Left renal cortex interstitium (tissue), 4 donors: ENCODE measurements at regions not wholly inside any gene's neighbourhood (a gene's known extent, or its start where the extent isn't known, plus 50 kb on each side); places are given as distances from the start of the nearest gene placed in this dataset.
"Not testable (repeated sequence)": the region's sequence is repeated elsewhere in the genome, so short reads cannot be mapped to it uniquely, and the experiment has no call there.

ENCODE experiments used
- DNase-seq, 4 donors: peaks; one replicate each; pipeline ENCODE4 v3.0.0-alpha.2; 2013; ENCODE audit warnings: low read depth in 4 of 4, low spot score in 2 of 4, missing footprints in 1 of 4

DNA sequence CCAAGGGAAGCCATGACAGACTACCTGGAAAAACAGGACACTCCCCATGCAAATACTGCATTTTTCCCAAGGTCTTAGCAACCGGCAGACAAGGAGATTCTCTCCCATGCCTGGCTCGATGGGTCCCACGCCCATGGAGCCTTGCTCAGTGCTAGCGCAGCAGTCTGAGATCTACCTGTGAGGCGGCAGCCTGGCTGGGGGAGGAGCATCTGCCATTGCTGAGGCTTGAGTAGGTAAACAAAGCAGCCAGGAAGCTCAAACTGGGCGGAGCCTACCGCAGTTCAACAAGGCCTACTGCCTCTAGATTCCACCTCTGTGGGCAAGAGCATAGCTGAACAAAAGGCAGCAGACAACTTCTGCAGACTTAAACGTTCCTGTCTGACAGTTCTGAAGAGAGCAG is 1417.2 kb downstream of the FSTL5 start:
- not testable (repeated sequence) for DNase-seq

DNA sequence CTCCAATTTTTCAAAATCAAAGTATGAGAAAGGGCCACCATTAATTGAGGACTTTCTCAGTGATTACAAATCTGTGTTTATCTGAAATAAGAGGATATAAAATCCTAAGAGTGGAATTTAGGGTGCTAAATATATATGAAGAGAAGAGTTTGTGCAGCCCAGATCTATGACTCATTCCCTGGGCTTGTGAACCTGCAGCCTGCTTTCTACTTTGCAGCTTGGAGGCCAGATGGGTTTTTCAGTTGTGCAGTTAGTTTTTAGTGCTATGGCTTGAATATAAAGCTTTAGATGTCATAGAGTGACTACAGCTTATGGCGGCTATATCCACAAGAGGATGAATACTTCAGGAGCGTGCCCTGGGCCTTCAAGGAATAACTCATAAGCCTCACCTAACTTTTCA is 1391.1 kb downstream of the FSTL5 start:
- no peak for DNase-seq

DNA sequence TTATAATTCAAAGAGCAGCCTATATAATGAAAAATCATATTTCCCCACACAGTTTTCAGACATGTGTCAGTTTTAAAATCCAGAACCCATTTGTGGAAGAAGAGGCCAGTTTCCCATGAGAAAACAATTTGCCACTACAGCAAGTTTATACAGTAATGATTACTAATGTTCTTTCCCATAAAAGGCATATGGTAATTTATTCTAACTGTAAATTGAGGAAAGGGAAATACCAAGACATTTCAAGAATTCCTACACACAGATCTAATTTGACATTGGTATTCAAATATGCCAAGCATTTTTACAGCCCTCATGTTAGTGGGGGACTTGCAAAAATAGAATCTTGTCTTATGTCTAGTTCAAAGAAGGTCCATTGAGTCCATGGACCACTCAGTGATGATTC is 1368.6 kb downstream of the FSTL5 start:
- DNase-seq, result no peak

DNA sequence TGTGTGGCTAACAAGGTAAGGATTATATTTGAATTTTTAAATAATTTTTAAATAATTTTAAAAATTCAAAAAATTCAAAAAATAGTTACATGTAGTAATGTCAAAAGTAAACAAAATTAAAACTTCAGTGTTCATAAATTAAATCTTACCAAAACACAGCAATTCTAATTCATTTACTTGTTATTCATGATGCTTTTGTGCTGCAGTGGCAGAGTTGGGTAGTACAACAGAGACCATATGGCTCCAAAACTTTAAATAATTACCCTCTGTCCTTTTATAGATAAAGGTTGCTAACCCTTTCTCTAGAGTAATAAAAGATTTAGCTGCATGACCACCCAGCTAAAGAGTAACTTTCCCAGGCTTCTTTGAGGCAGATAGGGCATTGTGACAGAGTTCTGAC is 1355.6 kb downstream of the FSTL5 start:
- DNase-seq, result no peak

DNA sequence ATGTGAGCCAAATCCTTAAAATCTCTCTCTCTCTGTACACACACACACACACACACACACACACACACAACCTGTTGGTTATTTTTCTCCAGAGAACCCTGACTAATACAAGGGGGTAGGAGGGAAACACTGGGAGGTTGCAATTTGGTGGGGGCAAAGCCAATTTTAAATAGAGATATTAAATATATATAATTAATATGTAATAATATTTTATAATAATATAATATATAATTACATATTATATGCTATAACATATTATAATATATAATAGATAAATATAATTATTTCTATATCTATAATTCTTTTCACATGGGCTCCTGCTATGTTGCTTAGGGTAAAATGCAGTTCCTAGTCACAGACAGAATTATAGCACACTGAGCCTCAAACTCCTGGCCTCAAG is 1354.2 kb downstream of the FSTL5 start:
- no peak for DNase-seq

DNA sequence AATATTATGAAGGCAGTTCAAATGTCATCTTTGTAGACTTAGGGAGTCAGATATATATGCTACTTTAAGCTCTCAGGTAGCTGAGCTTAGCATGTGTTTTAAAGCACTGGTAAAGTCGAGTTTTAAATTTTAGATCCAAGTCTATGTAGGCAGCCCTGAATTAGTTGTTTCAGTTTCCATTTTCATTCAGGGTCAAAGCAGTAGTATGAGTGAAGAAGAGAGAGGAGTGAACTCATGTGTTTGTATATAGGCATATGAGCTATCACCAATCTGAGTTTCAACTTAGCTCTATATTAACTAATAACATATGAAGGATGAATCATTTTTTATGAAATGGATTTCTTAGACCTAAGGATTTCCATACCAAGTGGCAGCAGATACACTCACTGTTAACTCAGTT is 1353.4 kb downstream of the FSTL5 start:
- DNase-seq, result no peak

DNA sequence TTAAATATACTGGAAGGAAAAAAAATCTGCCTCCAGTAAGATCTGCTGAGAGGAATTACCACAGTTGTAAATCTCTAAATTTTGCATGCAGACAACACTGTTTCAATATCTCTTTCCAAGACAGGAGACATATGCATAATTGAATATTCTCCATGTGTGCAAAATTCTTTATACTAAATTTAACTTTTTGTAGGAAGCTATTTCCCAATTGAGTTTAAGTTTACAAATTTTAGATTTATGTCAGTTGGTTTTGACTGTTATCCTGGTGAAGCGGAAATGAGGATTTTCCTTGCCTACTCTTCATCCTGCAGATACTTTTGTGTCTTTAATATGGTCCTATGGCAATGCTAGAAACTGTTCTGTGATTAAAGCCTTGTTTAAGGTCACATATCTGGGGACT is 1352.9 kb downstream of the FSTL5 start:
- no peak for DNase-seq

DNA sequence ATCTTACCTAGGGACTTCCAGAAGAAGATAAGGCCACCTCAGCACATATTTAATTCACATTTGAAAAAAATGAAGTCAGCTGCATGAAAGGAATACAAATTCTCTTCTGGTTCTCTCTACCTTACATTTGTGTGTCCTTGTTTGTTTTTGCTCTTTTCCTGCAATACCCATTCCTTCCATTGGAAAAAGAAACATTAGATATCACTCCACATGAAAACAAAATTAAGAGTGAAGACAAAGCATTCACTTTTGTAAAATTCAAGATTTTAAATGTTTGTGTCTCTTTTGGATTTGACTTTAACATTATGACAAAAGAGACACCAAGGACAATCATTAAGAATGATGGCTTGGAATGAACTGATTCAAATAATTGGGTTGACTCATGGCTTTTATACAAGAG is 1351.8 kb downstream of the FSTL5 start:
- no peak for DNase-seq

DNA sequence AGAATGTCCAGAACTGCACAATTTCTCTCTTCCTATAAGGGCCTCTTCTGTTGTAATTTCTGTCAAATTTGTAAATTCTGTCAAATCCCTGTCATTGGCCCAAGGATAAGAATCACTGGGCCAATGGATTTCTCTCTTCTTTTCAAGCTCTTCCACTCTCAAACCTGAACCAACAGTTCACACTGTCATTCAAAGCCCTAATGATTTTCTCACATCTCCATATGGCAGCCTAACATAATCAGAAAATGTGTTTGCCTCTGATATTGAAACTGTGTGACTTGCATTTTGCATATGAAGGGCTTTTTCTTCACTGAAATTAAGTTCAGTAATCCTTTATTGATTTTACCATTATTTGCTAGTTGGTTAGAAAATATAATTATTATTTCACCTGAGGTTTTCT is 1349.1 kb downstream of the FSTL5 start:
- DNase-seq, result no peak

DNA sequence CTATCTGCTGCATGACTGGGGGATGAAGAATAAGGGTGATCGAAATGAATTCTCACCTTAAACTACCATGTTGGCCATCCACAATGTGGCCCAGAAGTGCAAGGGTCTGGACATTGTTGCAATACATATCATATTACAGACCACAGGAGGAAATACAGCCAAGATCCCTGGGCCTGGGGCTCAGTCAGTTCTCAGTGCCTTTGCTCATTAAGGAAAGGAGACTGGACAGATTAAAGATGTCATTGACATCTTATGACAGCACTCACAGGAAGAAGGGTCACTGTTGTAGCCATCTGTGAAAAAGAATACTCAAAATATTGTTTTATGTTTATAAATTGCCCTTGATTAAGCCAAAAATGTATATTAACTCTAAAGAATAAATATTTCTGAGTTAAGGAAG is 1345.2 kb downstream of the FSTL5 start:
- DNase-seq, result no peak

DNA sequence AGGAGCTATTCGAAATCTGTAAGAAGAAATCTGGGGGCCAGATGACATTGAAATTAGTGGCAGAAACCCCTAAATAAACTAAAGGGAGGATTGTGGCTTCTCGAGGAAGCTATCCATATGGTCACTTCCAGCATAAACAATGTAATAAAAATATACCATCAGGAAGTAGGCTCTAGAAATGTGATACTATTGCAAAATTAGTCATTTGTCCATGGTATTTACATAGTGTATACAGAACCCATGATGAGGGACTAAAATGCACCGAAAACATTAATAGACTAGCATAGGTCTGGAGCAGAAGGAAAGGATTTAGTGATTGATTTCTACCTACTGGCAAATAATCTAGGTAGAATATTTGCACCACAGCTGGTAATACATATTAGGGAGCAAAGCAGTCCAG is 1344.0 kb downstream of the FSTL5 start:
- no peak for DNase-seq

DNA sequence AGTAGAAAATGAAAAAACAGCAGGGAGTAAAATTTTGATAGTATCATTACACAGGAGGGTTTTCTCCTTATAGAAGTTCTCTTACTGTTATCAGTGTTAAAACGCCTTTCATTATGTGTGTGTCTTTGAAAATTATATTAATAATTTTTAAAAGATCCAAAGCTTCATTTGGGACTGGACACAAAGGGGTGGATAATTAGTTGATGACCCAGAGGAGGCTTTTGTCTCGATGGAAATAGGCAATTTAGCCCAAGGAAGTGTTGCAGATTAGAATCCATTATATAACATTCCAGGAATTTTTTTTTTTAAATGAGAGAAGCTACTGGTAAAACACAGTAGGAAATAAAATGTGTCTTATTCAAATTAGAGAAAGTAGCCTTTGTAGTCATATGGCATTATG is 1339.3 kb downstream of the FSTL5 start:
- DNase-seq, result no peak

DNA sequence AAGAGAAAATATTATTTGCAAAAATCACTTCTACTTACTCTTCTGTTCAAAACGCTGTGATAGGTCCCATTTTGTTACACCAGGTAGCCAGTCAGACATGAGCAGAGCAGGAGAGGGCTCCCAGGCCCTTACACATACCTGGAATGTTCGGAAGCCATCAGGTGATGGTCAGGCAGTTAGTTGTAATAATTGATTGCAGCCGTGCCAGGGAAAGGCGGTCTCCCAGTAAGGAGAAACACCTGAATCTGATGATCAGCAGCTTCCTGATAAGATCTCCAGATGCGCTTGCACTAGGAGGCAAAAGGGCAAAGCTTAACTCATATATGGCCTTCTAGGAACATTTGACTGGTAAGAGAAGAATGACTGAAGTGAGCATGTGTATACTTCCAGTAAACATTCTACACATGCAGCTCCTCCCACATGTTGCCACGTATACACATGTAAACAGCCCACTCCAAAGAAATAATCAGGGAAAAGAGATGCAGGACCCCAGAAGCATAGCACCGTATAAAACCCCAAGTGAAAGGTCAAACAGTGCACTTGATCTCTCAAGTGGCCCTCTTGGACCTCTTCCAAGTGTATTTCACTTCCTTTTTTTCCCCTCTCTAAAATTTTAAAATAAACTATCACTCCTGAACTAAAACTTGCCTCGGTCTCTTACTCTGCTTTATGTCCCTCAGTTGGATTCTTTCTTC is 1338.0 kb downstream of the FSTL5 start:
- no peak for DNase-seq

DNA sequence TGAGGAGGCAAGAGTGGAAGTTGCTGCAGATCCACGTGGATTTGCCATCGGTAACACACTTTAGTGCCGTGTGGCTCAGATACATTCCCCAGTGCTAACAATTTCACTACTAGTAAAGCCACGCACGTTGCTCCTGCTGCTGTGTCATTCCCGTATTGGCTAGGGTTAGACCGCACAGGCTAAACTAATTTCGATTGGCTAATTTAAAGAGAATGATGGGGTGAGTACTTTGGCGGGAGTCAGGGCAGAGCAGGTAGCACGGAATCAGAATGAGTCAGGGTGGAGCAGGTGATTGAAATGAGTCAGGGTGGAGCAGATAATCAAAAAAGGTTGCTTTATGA is 1337.5 kb downstream of the FSTL5 start:
- no peak for DNase-seq

DNA sequence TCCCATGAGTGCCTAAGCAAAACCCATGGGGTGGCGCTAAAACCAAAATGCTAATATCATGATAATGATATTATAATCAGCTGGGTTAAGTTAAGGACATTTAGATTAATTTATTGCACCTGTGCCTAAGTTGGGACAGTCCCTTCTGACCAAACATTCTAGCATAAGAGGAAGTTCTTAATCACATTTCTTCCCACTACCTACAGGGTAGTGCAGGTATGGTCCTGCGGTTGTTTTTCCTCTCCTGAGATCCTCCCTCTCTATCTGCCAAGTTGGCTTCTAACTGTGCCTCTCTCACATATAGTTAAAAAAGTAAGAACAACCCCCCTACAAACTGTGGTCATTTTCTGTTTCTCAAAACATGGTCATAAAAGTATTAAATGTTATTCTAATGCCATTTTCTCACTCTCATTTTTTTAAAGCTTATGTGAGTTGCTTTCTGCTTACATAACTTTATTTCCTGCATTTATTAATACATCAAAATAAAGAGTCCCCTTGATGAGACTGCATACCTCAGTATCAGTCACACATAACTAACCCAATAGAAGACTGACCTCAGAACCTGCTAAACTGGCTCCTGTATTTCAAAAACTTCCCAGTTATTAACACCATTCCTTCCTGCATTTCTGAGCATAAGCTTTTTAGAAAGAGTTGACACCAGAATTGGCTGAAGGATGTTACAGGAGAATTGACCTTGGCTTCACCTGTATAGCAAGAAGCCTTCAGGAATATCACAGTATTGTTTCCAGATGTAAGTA is 1332.5 kb downstream of the FSTL5 start:
- DNase-seq, result no peak

DNA sequence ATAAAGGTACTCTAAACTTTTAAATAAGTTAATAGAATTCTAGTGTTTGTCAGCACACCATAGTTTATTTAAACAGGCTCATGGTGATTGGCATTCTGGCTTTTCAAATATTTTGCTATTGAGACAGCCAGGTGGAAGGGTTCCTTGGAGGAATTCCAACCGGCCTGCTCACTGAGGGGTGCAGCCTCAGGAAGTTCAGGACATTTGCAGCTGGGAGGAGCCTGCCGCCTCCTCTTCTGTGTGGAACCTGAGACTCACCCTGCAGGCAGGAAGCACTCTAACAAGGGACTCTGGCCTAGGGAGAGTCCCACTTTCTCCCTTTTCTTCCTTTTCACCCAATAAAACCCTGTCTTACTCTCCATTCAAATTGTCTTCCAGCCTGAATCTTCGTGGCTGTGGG is 1328.0 kb downstream of the FSTL5 start:
- no peak for DNase-seq

DNA sequence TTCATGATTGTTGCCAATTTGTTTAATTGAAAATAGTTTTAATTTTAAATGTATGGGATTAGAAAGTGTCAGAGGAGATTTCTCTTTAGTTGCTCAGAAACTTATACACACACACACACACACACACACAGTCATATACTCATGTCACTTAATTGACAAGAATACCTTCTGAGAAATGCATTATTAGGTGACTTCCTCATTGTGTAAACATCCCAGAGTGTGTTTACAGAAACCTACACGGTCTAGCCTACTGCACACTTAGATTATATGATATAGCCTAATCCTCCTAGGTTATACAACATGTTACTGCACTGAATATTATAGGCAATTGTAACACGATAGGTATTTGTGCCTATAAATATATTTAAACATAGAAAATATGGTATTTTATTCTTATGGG is 1327.4 kb downstream of the FSTL5 start:
- no peak for DNase-seq

DNA sequence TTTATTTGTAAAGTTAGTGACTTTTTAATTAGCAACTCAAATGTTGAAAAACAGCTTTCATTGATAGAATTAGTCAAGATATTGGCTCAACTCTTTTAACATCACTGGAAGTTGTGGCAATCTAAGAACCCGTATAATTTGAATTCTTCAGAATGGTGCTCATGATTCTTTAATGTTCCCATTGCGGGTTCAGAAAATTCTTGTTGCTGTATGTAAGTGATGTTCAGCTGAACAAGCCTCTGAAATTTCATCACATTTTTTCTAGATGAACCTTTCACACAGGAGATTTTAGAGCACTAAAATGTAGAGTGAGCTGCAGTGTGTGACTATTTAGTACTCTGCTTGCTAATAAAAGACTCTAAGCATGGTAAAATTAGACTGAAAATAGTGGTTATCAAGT is 1317.7 kb downstream of the FSTL5 start:
- no peak for DNase-seq

DNA sequence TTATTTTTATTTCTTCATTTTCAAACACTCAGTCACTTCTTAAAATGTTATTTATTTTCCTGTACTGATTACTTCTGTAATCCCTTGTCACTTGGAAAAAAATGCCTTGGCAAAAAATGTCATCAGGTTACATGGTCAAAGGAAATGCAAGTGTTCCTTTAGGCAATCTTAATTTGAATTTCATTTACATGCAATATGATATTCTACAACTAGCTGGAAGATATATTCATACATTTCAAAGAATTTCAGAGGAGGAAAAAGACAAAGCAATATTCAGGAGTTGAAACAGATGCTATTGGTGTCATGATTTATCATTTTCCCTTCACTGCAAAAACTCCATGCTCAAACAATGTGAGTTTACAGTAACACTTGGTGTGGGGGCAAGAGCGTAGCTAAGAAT is 1316.6 kb downstream of the FSTL5 start:
- DNase-seq, result no peak

DNA sequence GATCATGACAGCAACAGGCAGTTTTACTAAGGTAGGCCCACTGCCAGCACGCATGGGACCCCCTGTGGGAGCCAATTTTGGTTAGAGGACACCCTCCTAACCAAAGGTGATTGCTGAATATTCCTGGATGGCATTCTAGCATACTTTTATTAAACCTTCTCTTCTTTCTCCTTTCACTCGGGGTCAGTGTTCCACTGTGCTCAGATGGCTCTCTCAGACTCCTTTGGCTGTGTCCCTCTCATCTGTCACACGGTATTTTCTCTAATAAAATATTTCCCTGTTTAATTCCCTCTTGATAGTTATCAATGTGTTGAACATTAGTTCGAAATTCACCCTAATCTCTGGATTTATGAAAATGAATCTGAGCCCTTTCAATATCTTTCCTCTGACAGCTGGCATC is 1315.3 kb downstream of the FSTL5 start:
- no peak for DNase-seq

DNA sequence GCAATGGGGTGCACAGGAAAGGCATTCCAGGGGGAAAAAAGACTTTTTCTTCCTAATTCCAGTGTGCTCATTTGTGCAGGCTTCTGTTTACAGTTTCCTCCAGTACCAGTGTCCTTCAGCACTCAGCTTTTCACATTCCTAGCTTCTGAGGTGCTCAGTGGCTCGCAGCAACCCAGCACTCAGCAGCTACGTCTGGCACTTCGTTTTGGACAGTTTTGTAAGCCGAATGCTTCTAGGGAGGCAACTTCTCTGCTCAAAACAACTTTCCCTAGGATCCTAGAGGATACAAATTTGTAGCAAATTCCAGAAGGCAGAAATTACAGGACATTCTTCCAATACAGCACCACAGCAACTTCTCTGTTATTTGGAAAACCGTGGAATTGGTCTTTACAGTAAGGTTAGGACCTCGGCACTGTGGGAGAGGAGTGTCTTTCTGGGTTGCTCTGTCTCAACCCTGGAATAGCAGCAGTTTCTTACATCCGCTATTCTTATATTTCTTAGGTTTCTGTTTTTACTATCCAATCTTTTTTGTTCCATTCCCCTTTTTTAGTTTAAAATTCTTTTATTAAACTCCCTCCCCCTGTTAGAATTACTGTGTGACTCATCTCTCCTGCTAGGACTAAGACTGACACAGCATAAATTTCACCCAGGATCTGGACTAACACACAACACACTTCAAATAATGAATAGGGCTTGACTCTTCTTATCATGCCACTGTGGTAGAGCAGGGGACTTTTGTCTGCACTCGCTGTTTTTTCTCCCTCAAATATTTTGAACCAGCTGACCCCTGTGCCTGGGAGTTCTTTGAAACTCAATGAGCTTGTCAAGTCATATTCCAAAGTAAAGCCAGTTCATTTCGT is 1314.7 kb downstream of the FSTL5 start:
- DNase-seq, result no peak

DNA sequence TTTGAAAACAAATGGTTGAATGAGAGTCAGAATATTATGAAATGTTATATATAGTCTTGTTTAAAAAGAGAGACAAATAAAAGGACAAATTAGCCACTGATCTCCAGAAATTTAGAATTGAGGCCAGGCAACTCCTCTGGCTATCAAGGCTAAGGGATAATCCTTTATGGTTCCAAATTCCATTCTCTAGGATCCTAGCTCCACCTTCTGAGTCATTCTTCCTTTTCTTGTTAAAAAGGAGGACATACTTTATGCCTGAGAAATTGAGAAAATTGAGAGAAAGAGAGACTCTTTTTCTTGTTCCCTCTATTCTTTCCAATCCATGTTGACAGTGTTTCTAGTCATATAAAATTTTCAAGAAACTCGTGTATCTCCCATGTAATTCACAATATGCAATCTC is 1299.5 kb downstream of the FSTL5 start:
- no peak for DNase-seq
